ENCODE measurements at regions not wholly inside any gene's neighbourhood (a gene's known extent, or its start where the extent isn't known, plus 50 kb on each side); places are given as distances from the start of the nearest gene placed in this dataset.

- H3K27ac Mint-ChIP-seq = no peak overlapping the region
- peaks cover 24% of the 10 kb centered on the region for H3K4me1 Mint-ChIP-seq
- ATAC-seq (no peak), DNase-seq (ENCODE audit: low spot score) (no peak)
- CTCF ChIA-PET = no interaction called here
- H3K27me3 Mint-ChIP-seq (ENCODE audit: low read depth) = no peaks in the 10 kb centered on the region
- POLR2A ChIA-PET = no interaction called here
- no peak for TF ChIP-seq FOXJ3 (CRISPR knock-in tag; IDR thresholded peaks at IDR 0.05; ENCODE audit: borderline replicate concordance)
- TF ChIP-seq USF2 (CRISPR knock-in tag; IDR thresholded peaks at IDR 0.05) = no peak
- no peak for TF ChIP-seq KAT7 (CRISPR knock-in tag; IDR thresholded peaks at IDR 0.05; ENCODE audit: borderline replicate concordance)
- TF ChIP-seq ZNF396 (CRISPR knock-in tag; IDR thresholded peaks at IDR 0.05; ENCODE audit: borderline replicate concordance) = no peak
- no peak for TF ChIP-seq TP53 (CRISPR knock-in tag; IDR thresholded peaks at IDR 0.05)
- TF ChIP-seq, protein P1, sequence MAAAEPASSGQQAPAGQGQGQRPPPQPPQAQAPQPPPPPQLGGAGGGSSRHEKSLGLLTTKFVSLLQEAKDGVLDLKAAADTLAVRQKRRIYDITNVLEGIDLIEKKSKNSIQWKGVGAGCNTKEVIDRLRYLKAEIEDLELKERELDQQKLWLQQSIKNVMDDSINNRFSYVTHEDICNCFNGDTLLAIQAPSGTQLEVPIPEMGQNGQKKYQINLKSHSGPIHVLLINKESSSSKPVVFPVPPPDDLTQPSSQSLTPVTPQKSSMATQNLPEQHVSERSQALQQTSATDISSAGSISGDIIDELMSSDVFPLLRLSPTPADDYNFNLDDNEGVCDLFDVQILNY (CRISPR knock-in tag; IDR thresholded peaks at IDR 0.05) = no peak
- no peak for TF ChIP-seq ZNF219 (CRISPR knock-in tag; IDR thresholded peaks at IDR 0.05; ENCODE audit: borderline replicate concordance)
- no peak for TF ChIP-seq CREM (CRISPR knock-in tag; IDR thresholded peaks at IDR 0.05)
- TF ChIP-seq ZBTB43 (CRISPR knock-in tag; IDR thresholded peaks at IDR 0.05) = no peak
- no peak for TF ChIP-seq RORB (CRISPR knock-in tag; IDR thresholded peaks at IDR 0.05)
- no peak for TF ChIP-seq ATF1 (CRISPR knock-in tag; IDR thresholded peaks at IDR 0.05)
- TF ChIP-seq TCF7 (CRISPR knock-in tag; IDR thresholded peaks at IDR 0.05; ENCODE audit: low read depth) = no peak
- TF ChIP-seq JAZF1 (CRISPR knock-in tag; IDR thresholded peaks at IDR 0.05) = no peak
- TF ChIP-seq ZNF281 (CRISPR knock-in tag; IDR thresholded peaks at IDR 0.05) = no peak
- TF ChIP-seq ZNF416 (CRISPR knock-in tag; IDR thresholded peaks at IDR 0.05) = no peak
- TF ChIP-seq E2F4 (CRISPR knock-in tag; IDR thresholded peaks at IDR 0.05; ENCODE audit: borderline replicate concordance, low read depth) = no peak
- H3K4me3 Mint-ChIP-seq = no peak overlapping the region
- H3K9me3 Mint-ChIP-seq = no peaks in the 10 kb centered on the region
- H3K36me3 Mint-ChIP-seq = no peaks in the 10 kb centered on the region
Measured at GRCh38 chr1:82924666-82925065, 1074.3 kb downstream of the TTLL7 start.

GRCh38 chr1:82923931-82924330 lies 1075.0 kb downstream of the TTLL7 start:
- no peaks in the 10 kb centered on the region for H3K27me3 Mint-ChIP-seq (ENCODE audit: low read depth)
- ChIA-PET POLR2A (no interaction called here), CTCF (no interaction called here)
- H3K36me3 Mint-ChIP-seq = no peaks in the 10 kb centered on the region
- DNase-seq (ENCODE audit: low spot score) (no peak), ATAC-seq (no peak)
- TF ChIP-seq KAT7 (CRISPR knock-in tag; IDR thresholded peaks at IDR 0.05; ENCODE audit: borderline replicate concordance) (no peak), NFATC4 (CRISPR knock-in tag; IDR thresholded peaks at IDR 0.05) (no peak), HMGA2 (CRISPR knock-in tag; IDR thresholded peaks at IDR 0.05) (no peak), NR3C1 (CRISPR knock-in tag; conservative IDR thresholded peaks at IDR 0.05; ENCODE audit: low read depth) (no peak), CBFB (CRISPR knock-in tag; IDR thresholded peaks at IDR 0.05; ENCODE audit: low read depth) (no peak), MXD4 (CRISPR knock-in tag; IDR thresholded peaks at IDR 0.05; ENCODE audit: borderline replicate concordance) (no peak), JAZF1 (CRISPR knock-in tag; IDR thresholded peaks at IDR 0.05) (no peak), FOXP4 (CRISPR knock-in tag; IDR thresholded peaks at IDR 0.05) (no peak)
- TF ChIP-seq, protein P2, sequence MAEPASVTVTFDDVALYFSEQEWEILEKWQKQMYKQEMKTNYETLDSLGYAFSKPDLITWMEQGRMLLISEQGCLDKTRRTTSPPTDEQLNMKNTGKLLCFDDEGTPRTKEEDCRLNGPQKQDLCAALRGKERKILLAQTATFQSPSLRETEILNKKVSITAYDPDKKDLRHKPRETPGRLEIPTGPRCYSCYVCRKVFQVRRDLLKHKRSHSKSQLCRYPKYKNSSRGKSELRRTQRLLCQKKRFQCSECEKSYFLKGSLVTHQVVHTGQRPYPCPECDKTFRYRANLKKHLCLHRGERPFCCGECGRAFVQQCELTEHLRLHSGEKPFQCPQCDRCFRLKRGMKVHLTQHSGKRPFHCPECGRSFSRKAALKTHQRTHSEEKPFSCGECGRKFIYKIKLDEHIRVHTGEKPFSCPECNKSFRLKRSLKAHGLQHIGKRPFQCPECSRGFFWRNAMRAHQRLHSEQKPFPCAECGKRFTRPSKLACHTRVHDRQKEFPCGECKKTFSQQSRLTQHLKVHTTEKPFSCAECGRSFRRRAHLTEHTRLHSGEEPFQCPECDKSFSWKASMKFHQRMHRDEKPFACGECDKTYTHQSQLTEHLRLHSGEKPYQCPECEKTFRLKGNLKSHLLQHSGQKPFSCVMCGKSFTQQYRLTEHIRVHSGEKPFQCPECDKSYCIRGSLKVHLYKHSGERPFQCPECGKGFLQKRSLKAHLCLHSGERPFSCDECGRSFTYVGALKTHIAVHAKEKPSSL (CRISPR knock-in tag; conservative IDR thresholded peaks at IDR 0.05) = no peak
- TF ChIP-seq, protein P3, sequence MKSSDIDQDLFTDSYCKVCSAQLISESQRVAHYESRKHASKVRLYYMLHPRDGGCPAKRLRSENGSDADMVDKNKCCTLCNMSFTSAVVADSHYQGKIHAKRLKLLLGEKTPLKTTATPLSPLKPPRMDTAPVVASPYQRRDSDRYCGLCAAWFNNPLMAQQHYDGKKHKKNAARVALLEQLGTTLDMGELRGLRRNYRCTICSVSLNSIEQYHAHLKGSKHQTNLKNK (CRISPR knock-in tag; IDR thresholded peaks at IDR 0.05) = no peak
- H3K4me3 Mint-ChIP-seq = no peak overlapping the region
- peaks cover 26% of the 10 kb centered on the region for H3K4me1 Mint-ChIP-seq
- H3K27ac Mint-ChIP-seq = no peak overlapping the region
- no peaks in the 10 kb centered on the region for H3K9me3 Mint-ChIP-seq
